HPDE6-E6E7 (cell line): ENCODE measurements at regions not wholly inside any gene's neighbourhood (a gene's known extent, or its start where the extent isn't known, plus 50 kb on each side); places are given as distances from the start of the nearest gene placed in this dataset.
"Not testable (repeated sequence)": the region's sequence is repeated elsewhere in the genome, so short reads cannot be mapped to it uniquely, and the experiment has no call there.

Experiments
- DNase-seq: peaks from one replicate; pipeline ENCODE4 v3.0.0; 2011; ENCODE audit warnings: missing footprints; ENCODE audit errors: extremely low spot score

- DNase-seq: no peak
Observed at GRCh38 chr6:122268394-122268793, 131.1 kb upstream of the HSF2 start.

DNA sequence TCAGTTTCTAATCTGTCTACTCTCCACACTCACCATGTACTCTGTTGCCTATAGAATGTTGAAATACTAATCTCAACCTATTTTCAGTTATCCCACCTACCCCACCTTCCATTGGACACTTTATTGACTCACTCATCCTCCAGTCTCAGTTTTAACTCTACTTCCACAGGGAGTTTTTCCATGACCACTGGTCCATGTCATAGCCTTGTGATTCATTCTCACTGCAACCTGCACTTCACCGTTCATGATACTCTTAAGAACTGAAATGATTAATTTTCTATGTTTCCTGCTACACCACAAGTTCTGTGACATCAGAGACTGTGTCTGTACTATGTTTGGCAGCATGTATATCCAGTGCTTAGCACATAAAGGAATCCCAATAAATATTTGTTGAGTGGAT is 122.8 kb upstream of the HSF2 start:
- DNase-seq: no peak

- not testable (repeated sequence) for DNase-seq
Observed at GRCh38 chr6:122280105-122281021, 119.1 kb upstream of the HSF2 start.

DNA sequence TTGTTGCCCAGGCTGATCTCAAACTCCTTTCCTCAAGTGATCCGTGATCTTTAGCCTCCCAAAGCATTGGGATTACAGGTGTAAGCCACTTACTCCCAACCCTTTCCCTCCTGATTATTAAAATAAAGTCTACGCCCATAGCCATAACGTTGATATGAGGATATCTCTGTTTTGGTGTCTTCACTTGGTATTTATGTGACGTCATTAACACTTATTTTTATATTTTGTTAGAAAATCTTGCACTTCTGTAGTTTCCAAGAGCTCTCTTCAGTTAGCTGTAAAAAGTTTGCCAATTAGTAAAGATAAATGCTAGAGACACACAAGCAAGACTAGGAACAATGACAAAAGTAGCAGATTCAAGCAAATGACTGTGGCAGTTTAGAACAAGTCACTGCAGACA is 115.6 kb upstream of the HSF2 start:
- DNase-seq: no peak

GRCh38 chr6:122284848-122285247 is 114.6 kb upstream of the HSF2 start:
- no peak for DNase-seq

DNA sequence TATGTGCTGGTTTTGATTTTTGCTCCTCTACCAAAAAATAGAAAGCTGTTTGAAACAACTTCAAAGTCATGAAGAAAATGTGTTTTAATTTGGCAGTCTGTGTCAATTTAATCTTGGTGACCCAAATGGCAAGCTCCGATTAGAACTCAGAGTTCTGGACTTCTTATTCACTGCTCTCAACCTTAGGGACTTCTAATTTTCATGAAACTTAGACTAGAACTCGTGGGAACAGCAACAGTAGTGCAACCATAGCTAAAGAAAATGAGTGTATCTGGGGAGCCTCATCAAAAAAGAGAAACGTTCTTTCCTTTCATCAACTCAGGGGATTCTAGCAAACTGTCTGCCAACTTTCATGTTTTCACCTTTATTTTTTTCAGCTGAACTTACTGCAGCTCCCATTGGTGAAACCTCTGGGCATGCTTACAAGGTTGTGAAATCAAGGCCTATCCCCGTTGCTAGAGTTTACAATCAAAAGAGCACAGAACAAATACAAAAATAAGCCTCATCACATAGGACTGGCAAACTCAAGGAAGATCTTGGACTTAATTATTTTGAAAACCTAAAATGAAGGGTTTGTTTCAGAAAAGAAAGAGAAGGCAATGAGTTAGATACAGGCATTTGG is 114.0 kb upstream of the HSF2 start:
- no peak for DNase-seq

GRCh38 chr6:122286512-122286911 is 112.9 kb upstream of the HSF2 start:
- no peak for DNase-seq

GRCh38 chr6:122289762-122290539 is 109.5 kb upstream of the HSF2 start:
- DNase-seq: no peak

GRCh38 chr6:122297010-122297409 is 102.4 kb upstream of the HSF2 start:
- no peak for DNase-seq

DNA sequence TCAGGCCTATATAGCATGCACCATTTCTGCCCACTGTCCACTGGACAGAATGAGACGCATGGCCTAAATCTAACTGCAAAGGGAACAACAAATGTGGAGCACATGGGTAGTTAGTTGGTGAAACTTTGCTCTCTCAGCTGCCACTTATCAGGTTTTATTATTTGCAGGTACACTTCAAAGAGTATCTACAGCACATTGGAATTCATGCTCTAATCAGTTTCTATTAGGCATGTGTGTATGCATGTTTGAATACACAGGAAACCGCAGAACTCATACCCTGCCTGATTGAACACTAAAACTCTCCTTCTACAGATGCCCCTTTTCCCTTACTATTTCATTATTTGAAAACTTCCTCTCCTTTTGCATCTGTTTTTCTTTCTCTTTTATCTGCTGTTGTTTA is 97.4 kb upstream of the HSF2 start:
- DNase-seq: no peak

- no peak for DNase-seq
Observed at GRCh38 chr6:122307577-122307976, 91.9 kb upstream of the HSF2 start.

DNA sequence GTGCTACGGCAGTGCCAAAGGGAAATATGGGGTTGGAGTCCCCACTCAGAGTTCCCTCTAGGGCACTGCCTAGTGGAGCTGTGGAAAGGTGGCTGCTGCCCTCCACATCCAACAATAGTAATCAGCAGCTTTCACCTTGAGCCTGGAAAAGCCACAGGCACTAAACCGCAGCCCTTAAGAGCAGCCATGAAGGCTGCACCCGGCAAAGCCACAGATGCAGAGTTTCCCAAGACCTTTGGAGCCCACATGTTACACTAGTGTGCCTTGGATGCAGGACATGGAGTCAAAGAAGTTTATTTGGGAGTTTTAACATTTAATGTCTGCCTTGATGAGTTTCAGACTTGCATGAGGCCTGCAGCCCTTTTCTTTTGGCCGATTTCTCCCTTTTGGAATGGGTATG is 91.4 kb upstream of the HSF2 start:
- DNase-seq: no peak

GRCh38 chr6:122315842-122316241 is 83.6 kb upstream of the HSF2 start:
- DNase-seq: no peak

- no peak for DNase-seq
Observed at GRCh38 chr6:122322824-122323223, 76.6 kb upstream of the HSF2 start.

- no peak for DNase-seq
Observed at GRCh38 chr6:122323361-122323760, 76.1 kb upstream of the HSF2 start.

- no peak for DNase-seq
Observed at GRCh38 chr6:122330315-122330714, 69.1 kb upstream of the HSF2 start.

- DNase-seq: no peak
Observed at GRCh38 chr6:122337645-122338044, 61.8 kb upstream of the HSF2 start.

- DNase-seq: no peak
Observed at GRCh38 chr6:122339661-122340060, 59.8 kb upstream of the HSF2 start.

DNA sequence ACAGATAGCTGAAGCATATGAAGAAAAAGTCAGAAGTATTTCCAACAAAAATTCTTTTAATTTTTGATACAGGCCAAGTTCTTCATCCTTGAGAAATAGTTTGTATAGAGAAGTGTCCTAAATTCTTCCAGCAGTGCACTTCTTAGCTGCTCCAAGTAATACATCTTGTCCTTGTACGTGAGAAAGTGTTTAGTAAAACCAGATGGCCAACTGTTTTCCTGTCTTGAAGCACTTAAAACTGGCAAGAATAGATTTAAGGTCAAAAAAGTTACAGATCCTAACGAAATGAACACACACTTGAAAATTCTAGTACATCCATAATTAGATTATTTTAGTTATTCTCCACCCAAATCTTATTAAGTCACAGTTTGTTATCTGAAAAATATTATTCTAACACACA is 52.2 kb upstream of the HSF2 start:
- no peak for DNase-seq

DNA sequence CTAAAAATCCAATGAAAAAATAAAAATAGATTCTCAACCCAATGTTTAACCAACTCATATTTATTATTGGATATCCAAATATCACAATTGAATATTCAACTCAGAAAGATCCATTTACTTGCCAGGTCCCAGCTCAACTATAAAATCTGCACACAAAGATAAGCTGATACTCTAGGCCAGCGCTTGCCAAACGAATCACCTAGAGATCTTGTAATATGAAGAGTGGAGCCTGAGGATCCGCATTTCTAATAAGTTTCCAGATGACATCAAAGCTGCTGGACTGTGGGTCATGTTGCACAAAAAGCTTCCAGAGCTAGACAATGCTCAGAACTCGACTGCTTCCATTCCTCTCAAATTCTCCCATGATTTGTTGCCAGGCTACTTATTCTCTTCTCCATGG is 51.7 kb upstream of the HSF2 start:
- no peak for DNase-seq
